GM18909 (cell line): ENCODE measurements at regions not wholly inside any gene's neighbourhood (a gene's known extent, or its start where the extent isn't known, plus 50 kb on each side); places are given as distances from the start of the nearest gene placed in this dataset.

Experiments used
- ATAC-seq: cut with Tn5 transposase; IDR thresholded peaks from one replicate; pipeline ENCODE4 v1.9.1; 2021; ENCODE audit warnings: mild to moderate bottlenecking; ENCODE audit not compliant: unreplicated experiment, poor library complexity

DNA sequence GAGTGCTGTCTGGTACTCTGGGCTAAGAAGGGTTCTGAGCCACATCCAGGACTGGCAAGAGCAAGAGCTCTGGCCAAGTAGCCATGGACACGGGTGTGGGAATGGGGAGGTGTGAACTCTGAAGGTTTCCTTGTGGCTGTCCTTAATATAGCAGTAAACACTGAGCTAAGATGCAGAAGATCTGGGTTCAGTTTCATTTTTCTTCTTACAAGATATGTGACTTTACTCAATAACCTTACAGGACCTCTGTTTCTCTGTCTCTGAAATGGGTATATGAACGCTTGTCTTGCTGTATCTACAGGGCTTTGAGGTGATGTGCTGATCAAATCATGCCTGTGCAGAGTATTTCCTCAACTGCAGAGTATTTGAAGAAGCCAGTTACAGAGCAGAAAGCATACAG is 521.2 kb downstream of the VRK1 start:
- ATAC-seq, result no peak

DNA sequence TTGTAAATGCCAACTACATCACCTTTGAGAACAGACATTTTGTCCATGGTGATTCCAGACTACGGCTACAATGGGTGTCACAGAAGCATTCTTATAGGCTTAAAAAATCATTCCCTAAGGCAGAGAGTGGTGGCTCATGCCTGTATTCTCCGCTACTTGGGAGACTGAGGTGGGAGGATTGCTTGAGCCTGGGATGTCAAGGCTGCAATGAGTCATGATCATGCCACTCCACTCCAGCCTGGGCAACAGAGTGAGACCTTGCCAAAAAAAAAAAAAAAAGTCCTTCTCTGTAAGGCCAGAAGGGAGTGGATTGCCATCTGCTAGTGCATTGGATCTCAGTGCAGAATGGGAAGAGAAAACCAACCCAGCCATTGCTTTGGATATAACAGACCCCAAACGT is 522.5 kb downstream of the VRK1 start:
- no peak for ATAC-seq

DNA sequence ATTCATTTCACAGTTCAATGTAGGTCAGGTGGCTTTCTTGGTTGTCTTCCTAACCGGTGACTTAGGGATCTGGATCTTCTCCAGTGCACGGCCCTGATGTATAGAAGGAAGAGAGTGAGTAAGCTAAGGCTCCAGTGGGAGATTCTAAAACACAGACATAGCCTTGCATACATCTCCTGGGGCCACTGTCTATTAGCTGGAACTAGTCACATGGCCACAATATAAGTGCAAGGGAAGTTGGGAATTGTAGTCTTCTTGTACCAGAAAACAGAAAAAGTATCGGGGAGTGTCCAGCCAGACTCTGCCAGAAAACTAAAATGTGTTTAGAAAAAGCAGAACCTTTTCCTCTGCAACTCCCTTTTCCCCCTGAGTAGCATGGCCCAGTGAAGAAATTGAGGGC is 531.6 kb downstream of the VRK1 start:
- no peak for ATAC-seq

DNA sequence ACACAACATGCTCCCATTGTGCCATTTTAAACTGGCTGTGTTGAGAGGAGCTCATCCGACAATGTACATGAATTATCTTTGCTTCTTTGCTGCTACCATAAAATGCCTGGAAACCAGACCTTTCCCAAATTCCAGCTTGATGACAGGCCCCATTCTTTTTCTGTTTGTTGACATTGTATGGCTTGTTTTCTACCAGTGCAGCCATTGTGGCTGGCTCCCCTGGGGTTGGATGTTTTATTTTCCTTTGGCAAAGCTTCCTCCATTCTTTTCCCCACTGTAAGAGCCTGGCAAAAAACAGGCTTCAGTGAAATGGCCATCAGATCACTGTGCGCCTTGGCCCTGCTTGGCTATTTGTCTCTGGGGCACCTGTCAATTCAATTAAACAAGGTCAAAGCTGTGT is 532.5 kb downstream of the VRK1 start:
- ATAC-seq, result no peak

DNA sequence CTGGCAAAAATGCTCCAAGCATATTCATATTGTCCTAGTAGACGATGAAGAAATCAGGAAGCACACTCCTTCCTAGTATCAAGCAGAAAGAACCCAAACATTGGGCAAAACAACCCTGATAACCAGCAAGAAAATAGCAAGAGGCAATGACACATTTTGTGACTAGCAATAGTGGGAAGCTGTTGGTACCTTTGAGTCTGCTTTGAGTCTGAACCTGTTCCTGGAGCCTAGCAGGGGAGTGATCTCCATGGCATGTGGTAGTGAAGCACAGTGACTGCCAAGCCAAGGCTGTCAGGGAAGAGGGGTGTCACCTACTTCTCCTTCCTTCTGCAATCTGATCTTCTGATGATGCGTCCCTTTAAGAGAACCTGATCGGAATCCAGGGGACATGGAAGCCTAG is 533.9 kb downstream of the VRK1 start:
- no peak for ATAC-seq

DNA sequence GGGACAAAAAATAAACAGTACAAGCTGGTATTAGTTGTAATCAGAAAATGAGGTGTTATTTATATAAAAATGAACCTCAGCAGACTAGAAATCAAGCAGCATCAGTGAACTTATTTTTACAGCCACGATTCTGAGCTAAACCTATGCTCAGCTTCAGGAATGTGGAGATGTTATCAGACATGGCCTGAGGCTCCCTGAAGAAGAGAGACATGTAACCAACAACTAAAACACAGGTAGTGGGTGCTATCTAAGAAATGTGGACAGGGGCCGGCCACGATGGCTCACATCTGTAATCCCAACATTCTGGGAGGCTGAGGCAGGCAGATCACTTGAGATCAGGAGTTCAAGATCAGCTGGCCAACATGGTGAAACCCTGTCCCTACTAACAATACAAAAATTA is 534.3 kb downstream of the VRK1 start:
- ATAC-seq, result no peak

DNA sequence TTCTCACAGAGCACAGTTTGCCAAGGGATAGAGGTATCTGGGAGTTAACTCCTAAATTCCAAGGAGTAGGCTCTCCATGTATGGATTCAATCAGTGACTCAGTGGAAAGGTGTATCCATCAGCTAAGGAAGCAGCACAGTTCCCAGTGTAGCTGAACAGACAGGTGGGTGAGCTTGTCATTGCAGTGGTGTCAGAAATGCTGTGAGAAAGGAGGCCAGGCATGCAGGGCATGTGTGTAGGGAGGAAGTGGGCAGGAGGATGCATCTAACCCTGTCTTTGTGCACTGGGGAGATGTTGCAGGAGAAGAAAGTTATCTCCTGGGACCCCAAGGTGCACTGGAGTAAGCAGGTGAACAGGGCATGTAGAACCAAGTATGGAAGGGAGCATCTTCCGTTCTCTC is 539.0 kb downstream of the VRK1 start:
- no peak for ATAC-seq

DNA sequence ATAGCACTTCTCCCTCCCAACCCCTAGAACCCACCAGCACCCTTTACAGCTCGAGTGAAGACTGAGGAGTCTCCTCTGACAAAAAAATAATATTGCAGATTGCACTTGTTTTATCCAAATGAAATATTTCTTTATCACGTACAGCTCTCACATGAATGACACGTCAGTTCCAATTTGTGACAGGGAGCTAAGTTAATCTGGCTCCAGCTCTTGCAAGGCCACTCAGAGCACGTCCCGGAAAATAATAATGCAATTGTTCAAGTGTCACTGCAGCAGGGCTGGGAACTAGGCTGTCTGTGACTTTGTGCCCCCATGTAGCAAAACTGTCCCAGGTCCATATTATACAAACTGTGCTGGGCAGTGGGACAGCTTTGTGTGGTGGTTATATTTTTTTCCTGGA is 539.6 kb downstream of the VRK1 start:
- ATAC-seq, result no peak

DNA sequence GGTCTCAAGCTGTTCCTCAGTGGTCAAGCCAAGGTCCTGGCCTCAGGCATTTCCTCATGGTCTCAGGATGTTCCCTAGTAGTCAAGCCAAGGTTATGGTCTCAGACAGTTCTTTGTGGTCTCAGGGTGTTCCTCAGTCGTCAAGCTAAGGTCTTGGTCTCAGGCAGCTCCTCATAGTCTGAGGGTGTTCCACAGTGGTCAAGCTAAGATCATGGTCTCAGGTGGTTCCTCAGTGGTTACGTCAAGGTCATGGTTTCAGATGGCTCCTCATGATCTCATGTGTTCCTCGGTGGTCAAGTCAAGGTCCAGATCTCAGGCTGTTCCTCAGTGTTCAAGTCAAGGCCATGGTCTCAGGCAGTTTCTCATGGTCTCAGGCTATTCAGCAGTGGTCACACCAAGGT is 540.1 kb downstream of the VRK1 start:
- ATAC-seq, result no peak

DNA sequence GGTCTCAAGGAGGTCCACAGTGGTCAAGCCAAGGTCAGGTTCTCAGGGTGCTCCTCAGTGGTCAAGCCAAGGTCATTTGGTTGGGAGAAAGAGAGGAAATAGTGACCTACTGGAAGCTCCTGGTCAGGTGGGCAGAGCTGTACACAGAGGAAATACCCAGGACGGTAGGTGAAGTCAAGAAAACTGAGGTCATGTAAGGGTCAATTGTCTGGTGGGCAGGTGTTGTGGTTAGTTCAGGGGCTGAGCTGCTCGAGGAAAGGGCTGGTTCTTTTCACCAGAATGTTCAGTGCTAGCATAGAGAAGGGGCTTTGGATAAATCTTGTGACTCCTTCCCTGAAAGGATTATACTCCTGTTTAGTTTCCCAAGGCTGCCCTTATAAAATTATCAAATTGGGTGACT is 540.5 kb downstream of the VRK1 start:
- no peak for ATAC-seq

DNA sequence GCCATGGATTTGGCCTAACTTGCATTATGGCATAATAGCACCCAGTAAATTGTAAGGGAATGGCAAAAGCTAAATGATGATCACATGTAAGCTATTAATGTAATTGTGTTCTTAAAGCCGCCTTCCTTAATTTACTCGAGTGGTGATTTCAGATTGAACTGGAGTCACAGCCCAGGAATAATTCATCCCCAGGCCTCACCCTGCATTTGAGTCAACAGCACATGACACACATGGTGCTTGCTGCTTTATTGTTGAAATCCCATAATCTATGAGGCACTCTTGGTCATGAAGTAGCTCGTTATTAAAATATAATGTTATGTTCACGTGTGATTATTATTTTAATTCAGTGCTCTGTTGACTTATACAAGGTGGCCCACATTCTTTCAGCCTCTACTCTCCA is 547.5 kb downstream of the VRK1 start:
- no peak for ATAC-seq

DNA sequence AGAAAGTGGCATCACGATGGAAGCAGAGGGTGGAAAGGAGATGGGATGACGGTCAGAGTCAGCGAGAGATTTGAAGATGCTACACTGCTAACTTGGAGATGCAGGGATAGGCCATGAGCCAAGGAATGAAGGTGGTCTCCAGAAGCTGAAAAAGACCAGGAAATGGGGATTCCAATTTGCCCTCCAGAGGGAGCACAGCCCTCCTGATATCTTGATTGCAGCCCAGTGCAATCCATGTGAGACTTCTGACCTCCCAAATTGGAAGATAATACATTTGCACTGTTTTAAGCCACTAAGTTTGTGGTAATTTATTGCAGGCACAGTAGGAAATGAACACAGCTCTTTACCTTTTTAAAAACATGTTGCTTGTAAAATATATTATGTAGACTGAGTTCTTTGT is 549.5 kb downstream of the VRK1 start:
- ATAC-seq, result no peak

DNA sequence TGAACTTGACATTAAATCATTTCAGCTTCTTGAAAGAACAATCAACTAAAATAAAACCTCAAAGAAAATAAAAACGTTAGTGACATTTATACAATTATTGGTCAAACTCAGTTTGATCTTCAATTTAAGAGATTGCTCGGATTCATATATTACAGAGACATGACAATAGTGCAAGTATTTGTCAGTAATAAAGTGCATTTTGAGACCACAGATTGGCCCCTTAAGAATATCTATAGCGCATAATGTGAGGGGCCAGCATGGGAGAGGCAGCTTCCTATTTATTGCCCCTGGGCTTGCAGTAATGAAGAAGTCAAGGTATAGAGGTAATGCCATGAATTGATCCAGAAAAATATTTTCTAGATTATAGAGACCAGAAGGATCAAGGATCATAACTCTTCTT is 552.3 kb downstream of the VRK1 start:
- ATAC-seq, result no peak

DNA sequence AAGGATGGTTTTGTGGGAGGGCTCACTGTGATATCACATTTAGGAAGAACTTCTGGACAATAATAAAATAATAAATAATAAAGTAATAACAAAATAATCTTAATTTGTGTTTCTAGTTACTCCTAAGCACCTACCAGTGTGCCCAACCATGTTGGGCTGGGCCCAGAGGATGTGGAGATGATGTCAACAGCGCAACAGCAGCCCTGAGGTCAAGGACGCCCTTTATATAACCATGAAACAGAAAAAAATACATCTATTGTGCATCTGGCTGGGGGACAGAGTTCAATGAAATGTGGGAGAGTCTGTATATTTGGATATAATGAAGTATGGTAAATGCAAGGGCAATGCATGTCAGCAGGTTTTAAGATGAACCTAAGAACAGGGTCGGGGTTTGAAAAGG is 552.8 kb downstream of the VRK1 start:
- ATAC-seq, result no peak

DNA sequence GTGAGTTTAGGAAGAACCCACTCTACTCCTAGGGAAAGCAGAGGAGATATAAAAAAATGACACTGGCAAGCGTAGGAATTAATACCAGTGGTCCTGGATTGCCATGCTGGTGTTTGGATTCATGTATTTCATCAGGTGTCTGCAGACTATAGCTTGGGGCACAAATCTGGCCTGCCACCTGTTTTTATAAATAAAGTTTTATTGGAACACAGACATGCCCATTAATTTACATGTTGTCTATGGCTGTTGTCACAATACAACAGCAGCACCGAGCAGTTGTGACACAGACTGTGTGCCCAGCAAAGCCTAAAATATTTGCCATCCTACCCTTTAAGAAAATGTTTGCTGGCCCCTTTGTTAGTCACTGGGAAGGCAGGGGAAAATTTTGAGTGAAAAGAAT is 553.2 kb downstream of the VRK1 start:
- no peak for ATAC-seq

DNA sequence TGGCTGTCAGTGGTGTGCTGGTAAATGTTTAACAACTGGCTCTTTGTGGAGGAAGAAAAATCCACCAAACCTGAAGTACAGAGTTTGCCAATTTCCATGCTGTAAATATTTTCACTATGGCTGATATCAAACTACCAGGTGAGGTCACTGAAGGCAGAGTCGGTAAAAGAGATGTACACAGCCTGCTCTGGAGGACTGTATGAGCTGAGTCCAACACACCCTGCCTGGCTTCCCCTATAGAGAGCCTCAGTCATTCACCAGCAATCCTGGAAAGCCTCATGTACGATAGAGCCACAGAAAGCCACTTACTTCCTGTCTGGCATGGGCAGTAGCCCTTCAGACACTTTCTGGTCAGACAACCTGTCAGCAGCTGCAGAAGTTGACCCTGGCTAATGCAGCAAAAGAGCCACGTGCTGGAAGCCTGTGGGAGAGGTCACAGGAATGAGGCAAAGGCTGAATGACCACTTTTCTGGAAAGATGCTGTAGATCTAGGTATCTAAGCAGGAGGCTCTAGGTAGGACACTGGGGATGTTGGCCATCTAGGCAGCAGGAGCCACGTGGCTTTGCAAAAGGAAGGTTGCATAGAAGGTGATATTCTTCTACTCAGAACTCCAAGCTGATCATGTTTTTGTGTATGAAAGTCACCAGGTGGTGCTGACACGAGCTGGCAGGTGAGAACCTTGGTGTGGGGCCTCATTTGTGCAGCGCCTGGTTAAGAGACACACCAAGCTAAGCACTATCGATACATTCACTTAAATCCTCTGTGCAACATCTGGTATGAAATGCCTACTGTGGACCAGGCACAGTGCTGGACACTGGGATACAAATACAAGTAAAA is 553.9 kb downstream of the VRK1 start:
- ATAC-seq, result no peak

DNA sequence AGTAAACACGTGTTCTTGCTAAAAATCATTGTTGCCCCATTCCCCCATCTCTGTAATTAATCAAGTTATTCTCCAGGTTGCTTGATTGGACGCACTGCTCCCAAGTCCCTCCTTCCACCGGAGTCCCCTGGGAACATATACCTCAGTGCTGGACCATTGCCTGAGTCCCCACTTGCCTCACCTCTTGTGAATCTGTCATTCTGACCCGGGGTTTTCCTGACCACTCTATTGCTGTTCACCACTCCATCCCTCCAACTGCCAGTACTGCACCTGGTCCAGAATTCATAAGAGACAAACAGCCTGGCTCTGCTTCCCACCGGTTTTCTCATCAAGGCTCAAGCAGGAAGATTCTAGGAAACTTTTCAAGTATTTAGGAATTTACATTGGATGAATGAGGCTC is 555.9 kb downstream of the VRK1 start:
- ATAC-seq, result no peak

DNA sequence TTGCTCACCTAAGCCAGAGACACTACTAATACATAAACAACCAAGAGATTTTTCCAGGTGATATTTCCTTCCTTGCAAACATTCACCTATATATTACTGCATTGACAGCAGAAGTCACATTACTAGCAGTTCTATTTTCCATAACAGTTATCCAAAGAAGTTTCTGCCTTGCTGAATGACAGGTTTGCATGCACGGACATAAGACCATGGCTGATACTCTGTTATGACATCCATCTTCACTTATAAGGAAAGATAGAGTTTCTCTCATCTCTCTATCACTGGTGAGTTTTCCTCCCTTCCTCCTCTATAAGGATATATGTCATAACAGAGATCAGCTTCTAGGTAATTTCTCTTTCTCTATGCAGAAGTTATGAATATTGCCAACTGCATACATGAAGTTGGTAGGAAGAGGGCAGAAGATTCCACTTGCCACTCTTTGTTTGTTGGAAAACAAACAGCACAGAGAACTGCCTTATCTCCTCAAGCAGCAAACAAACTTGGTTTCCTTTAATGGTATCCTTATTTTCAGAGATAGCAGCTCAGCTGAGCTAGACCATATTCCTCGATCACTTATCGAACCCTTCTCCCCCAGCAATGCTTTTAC is 557.0 kb downstream of the VRK1 start:
- ATAC-seq, result no peak

DNA sequence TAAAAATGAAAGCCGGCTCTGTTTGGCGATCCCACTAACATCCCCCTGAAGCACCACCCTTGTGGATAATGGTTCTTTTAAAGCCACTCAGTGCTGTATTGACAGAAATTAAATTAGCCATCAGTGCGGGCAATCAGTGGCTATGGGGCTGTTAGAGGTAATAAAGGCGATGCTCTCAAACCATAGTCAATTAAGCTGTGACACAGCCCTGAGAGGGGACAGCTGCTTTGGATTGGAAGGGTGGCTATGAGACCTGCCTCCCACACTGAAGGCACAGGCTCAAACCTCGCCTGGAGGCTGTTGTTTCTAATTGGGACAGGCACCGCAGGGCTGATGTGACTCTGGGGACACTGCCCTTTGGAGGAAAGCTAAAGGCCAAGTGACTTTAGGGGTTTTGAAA is 562.2 kb downstream of the VRK1 start:
- no peak for ATAC-seq

DNA sequence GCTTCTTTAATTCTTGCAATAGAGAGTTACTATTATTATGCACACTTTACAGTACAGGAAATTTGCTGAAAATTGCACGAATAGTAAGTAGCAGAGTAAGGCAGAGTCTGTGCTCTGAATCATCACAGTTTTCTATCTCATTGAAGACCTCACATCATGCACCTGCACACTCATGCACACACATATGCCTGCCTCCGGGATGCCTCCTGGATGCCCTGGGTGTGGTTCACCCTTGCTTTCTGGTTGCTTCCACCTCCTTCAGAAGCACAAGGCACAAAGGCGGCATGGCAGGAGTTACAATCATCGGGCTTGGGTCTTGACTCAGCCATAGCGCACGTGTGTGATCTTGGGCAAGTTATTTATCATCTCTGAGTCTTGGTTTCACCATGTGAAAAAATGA is 564.0 kb downstream of the VRK1 start:
- ATAC-seq, result no peak

DNA sequence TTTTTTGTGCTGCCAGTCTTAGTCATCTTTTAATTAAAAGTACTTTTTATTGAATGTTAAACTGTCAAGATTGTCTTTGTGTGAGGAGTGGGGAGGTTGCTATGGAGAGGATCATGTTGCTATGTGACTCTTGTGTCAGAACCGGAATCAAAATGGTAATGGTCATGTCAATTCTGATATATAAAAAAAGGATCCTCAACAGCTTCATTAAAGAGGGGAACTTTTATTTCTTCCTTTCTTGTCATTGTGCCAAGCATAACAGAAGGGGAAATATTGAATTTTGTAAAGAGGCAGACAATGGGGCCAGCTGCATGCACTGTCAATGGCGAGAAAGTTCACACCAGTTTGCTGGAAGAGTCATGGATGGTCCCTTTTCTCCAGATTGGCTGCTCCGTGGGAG is 564.8 kb downstream of the VRK1 start:
- ATAC-seq, result no peak

DNA sequence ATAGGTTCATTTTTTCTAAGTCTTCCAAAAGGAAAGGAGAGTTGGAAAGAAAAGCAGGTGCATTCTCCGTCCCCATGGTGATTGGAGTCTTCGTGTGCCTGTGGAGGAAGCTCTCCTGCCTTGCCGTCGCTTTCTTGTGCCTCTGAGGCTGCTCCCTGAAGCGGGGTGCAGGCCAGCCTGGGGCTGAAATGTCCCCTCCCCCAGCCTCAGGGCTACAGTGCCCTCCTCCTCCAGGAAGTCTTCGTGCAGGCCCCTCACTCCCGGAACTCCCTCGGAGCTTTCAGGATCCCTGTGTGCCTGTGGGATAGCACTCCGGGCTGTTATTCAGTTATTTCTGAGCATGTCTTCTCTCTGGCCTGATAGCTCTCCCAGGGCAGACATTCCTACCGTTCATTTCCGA is 569.2 kb downstream of the VRK1 start:
- ATAC-seq, result no peak
